GM04503 (cell line): ENCODE measurements at regions not wholly inside any gene's neighbourhood (a gene's known extent, or its start where the extent isn't known, plus 50 kb on each side); places are given as distances from the start of the nearest gene placed in this dataset.
"Not testable (repeated sequence)": the region's sequence is repeated elsewhere in the genome, so short reads cannot be mapped to it uniquely, and the experiment has no call there.

Source experiments
- DNase-seq: peaks from one replicate; pipeline ENCODE4 v3.0.0-alpha.2; 2012; ENCODE audit warnings: low read depth

DNA sequence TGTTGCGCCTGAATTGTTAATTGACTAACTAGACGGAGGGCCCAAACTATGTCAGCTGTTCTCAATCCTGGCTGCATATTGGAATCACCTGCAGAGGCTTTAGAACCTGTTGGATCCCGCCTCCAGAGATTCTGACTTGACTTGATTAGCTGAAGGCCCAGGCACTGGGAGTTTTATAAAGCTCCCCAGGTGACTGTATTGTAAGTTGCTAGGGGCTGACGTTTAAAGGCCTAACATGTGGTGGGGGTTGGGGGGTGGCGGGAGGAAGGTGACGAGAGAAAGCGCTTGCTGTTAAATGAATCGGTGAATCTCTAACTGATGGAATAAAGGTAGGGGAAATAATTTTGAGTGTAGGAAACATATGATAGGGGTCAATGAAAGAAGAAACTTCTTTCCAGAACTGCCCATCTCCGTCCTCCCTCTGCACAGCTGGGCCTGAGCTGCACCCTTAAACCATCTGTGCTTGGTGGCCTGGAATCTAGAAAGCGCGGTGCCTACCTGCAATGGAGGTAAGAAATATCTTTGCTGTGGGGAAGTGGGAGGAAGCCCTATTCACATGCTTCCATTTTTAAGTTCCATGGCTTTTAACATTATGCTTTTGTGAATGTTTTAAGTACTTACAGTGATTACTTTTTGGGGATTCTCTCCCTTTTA is 225.0 kb upstream of the FAM3C start:
- no peak for DNase-seq

DNA sequence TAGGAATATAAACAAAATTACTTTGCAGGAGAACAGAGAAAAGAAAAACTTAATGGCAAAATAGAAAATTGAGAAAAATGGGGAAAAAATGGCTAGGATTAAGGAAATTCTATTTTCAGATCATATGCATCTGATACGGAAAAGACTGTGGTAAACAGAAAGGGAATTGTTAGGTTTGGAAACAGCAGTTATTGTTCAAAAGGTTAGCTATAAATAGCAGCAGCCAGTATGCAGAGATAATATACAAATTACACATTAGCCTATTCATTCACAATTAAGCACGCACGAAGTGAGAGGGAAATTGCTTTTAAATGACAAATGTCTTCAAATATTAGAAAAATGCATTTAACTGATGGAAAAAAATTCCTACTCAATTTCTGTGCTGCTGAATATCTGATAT is 224.1 kb upstream of the FAM3C start:
- DNase-seq, result no peak

DNA sequence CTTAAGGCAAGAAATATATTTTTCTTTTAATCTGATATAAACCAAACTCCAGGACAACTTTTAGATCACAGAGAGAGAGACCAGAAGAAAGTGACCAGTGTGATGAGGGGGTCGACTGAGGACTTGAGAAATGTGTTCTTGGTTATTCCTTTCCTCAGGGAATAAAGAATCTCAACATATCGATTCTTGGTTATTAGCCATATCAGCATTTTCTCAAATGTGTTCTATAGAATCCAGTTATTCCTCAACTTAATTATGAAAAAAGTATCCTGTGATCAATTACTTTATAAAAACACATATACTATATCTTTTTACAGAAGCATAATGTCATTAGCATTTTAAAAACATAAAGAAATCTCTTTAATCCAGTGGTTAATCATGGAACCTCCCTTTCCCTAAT is 222.1 kb upstream of the FAM3C start:
- DNase-seq, result no peak

DNA sequence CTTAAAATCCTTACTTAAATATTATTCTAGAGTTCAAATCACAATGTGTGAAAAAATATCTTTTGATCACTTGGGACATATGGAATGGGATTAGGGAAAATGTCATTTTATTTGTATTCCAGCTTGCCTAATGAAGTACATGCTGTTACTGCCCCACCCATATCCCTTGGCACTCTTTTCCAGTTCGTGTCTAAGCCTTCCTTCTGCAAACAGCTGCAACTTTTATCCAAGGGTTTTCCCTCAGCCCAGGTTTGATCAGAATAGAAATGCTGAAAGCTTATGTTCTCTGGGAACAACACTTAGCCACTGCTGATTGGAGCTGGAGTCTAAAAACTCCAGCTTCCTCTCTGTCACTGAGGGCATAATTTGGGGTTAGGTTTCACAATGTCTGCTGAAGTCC is 214.1 kb upstream of the FAM3C start:
- DNase-seq, result no peak

DNA sequence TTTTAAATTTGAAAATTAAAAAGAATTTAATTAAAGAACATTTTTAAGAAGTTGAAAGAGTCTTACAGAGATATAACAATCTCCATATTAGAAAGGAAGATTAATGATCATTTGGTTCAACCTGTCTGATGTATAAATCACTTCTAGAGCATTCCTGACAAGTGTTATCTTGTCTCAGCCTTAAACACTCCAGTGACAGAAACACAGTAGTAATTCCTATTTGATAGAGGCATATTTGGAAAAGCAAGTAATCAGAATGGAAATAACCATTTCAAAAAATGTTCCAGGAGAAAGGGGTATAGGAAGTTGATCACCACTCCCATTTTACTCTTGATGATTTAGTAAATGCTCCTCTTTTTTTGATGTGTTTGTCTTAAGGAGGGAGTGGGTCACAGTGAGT is 213.1 kb upstream of the FAM3C start:
- no peak for DNase-seq

DNA sequence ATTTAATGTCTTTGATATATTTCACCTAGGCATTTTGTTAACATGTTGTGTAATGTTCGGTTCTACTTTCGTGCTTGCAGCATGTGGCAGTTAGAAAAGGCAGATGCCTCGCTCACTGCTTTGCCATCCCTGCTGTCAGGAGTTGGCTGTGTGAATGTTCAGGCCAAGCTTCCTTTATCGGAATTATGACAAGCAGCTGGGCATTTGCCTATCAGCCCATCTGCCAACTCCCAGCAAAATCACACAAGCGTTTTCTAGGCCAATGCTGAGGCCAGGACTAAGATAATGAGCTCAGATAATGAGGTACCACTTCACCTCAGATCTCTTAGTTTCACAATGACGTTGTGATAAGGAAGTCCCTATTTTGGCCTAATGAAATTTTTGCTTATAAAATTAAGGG is 212.7 kb upstream of the FAM3C start:
- DNase-seq, result no peak

DNA sequence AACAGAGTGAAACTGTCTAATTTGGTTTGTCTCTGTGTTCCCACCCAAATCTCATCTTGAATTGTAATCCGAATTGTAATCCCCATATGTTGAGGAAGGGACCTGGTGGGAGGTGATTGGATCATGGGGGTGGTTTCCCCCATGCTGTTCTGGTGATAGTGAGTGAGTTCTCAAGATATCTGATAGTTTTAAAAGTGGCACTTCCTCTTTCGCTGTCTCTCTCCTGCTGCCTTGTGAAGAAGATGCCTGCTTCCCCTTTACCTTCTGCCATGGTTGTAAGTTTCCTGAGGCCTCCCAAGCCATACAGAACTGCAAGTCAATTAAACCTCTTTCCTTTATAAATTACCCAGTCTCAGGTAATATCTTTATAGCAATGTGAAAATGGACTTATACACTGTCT is 212.1 kb upstream of the FAM3C start:
- DNase-seq, result not testable (repeated sequence)

DNA sequence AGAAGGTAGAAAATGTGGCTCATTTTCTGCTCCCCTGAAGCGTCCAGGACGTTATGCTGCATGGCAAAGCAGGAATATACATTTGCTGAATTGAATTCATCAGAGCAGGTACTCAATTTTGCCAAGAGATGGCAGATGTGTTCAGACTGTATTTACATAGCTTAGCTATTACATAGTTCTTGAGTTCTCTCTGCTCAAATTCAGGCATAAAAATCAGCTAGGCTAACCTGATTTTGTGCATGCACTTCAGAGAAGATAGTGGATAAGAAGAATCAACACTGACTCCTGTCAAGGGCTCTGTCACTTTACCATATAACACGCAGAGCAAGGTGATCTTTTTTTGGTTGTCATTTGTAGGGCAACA is 209.2 kb upstream of the FAM3C start:
- DNase-seq, result no peak

DNA sequence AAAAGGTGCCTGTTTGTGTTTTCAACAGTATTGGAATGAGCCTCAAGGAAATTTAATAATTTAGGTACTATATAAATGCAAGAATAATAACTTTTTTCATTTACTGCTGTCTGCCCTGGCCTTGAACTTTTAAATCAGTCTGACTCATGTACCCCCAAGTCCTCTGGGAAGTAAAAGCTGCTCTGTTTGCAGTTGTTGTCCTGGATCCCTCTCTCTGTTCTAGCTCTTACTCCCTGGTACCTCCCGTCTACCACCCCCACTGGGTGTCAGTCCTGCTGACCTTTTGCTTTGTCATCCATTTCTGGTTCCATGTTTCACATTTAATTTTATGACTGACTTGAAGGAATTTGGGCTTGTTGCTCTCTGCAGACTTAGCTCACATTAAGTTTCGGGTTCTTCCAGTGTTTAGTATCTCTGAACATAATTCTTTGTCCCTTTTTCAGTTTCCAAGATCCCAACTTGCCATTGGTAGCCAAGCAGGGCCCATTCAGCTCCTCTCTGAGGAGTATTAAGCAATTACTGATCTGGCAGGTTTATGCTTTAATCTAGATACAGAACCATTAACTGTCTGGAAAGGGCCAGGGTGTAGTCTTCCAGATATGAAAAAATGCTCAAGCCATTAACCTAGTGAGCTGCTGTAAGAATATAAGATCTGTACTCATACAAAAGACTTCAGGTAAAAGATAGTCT is 208.7 kb upstream of the FAM3C start:
- no peak for DNase-seq

DNA sequence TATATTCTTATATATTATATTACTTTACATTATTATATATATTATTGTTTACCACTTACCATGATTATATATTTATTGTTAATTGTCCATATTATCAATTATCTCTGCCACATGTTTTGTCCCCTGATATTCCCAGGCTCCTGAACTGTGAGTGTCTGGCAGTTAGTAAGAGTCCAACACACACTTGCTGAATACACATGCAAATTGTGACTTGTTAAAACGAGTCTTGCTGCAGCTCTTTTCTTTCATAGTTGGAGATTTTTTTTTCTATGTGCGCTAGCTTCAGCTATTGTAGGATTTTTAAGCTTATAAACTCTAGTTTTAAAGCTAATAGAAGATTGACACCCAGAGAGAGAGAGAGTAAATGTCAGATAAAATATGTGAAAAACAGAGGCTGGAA is 207.8 kb upstream of the FAM3C start:
- no peak for DNase-seq

DNA sequence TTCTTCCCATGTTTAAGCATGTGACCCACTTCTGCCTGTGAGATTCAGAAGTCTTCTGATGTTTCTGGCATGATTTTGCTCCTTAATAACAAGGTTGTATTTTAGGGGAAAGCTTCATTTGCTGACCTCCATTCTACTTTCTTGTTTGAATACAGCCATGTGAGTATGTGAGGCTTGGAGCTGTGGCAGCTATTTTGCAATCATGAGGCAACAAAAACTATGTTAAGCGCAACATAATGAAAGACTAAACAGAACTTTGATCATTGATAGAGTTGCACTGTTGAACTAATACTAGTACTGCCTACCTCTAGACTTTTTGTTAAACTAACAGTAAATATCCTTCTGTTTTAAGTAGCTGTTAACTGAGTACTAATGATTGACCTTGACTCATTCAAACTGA is 203.8 kb upstream of the FAM3C start:
- no peak for DNase-seq

DNA sequence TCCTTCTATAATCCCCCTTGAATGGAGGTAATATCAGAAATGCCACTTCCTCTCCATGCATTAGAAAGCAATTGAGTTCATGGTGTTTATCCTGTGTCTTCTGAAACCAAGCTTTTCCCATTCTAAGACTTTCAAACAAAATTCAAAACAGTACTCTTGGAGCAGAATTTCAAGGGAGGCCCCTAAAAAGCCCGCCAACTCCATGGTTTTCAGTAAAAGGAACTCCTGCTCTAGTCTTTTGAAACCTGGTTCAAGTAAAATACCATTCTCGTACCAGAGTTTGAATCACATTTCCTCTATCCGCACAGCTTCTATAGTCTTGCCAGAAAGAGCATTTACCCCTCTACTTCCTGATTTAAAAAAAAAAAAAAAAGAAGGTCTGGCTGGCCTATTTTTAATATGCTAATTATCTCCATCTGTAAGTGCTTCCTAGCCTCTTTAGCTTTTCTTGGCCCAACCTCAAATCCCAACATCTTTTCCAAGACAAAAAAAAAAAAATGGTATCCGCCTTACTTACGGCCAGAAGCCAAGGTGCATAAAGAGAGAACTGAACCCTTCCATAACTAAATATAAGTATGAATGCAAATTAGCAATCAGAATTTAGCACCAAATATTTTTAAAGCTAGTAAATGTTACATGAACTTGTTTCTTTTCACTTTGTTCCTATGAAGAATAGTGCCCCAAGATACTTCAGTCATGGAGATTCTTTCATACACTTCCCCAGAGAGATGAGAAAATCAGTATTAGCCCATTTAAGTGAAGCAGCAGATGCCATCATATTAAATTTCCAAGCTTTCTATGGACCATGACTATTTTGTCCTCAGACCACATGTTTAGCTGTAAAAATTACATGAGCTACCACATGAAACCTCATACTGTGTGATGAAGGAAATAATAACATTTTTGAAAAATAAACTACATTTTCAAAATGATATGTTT is 199.9 kb upstream of the FAM3C start:
- DNase-seq, result no peak

DNA sequence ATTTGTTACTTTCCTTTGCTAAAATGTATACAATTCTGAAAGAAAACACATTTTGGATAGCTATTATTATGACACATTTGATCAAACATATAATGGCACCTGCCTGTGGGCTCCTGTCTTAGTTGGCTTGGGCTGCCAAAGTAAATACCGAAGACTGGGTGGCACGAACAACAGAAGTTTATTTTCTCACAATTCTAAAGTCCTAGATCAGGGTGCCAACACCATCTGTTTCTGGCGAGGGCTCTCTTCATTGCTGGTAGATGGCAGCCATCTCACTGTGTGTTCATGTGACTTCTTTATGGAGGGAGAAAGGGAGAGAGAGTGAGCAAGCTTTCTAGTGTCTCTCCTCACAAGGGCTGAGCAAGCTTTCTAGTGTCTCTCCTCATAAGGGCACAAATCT is 195.8 kb upstream of the FAM3C start:
- DNase-seq, result no peak

DNA sequence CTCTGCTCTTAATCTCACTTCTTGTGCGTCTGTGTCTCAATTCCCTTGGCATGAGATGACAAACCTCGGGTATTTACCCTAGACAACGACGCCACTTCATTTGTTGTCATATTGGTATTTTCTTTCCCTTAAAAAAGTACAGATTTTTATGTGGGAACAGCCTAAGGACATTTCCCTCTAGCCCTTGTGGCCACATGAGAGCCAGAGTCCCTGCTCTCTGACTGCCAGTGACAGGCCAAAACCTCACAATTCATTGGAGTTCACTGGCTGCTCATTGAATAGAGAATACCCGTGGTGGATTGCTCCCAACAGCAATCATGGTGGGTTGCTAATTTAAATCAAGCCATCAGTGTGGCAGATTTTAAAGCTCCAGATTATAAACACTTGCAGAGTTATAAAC is 191.3 kb upstream of the FAM3C start:
- DNase-seq, result no peak

DNA sequence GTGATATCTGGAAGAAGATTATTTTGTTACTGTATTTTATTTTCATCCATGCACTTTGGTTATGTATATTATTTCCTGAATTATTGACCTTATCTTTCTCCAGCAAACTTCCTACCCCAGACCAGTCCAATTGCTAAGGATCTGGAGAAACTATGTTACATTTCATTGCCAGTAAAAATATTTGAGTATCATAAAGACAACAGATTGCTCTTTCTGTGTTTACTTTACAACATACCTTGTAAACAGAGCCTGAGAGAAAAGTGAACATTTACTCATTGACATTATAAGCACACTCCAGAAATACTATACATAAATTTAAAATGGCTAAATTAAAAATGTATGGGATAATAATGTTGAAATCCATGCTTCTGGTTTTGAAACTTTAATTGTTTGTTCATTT is 186.2 kb upstream of the FAM3C start:
- no peak for DNase-seq

DNA sequence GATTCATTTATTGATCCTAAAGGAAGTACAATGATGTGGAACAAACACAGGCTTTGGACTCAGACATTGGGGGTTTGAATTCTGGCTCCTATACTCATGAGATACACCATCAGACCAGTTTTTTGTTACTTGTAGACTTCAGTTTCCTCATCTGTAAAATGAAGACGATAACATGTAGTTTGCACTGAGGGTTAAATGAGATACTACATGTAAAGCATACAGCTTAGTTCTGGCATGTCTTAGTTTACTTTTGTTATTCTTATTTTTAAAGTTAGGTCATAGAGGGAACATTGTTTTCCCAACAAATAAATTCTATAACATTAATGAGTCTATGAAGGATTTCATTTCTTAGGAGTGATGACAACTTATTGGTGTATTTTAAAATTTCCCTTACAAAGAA is 183.5 kb upstream of the FAM3C start:
- DNase-seq, result no peak

DNA sequence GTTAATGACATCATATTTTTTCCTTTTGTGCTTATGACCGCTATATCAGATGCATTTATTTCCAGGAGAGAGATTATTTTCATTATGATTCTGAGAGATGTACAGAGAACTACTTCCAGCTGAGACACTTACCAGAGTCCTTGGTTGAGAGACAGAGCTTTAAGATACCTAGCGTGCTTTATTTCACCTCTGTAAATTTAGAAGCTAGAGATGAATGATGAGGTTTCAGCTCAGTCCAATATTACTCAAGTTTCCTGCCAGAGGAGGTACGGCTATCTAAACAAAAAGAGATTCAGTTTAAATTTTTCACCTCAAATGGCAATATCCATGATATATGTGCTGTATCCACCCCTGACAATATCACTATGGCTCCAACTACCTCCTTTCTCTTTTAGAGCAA is 182.6 kb upstream of the FAM3C start:
- DNase-seq, result no peak

DNA sequence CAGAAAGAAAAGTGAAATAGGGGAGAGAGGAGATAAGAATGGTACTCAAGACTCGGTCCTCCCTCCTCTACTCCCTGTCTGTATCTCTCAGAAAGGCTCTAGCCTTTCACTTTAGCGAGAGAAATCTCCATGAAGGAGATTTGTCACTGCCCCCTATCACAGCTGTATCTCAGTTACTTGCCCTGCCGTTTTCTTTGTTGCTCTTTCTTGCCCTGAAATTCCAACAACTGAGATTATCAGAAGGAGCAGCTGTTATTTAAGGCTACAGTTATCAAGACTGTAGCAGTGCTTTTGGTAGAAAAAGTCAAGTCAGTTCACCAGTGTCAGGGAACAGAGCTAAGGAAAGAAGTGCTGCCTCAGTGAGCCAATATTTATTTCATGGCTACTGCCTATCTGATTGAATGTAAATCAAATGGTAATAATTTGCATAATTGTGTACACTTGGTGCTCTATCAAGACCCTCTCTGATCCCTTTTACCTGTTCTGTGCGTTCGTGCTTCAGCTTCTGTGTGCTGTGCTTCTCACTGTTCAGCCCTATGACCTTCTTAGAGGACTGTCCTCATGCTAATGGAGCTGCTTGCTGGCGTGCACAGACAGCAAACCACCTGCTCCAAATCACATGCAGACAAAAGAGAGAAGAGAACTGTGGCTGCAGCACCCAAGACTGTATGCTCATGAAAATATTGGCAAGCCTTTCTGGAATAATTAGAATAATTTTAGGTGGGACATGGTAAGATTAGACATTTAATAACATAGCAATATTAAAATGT is 180.2 kb upstream of the FAM3C start:
- DNase-seq, result no peak

DNA sequence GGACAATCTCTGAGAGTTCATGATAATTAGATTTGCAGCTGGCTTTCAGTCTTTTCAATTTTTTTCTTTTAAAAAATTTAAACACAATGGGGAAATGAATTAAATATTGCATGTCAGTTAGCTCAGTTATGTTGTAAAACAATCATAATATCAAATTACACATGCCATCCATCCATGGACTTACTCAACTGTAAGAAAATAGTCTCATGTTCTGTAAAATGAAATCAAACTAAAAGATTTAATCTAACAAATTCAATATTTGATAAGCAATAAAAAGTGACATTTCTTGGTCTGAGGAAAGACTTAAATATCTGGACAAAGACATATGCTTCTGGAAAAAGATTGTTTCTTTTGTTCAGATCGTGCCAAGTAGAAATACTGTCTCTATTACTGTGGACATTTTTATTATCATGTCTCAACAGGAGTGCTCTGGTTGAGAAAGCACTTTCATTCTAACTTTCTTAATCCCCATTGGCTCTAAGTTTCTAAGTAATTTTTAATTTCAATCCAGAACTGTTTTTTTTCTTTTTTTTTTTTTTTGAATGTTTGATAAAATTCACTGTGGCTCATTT is 179.2 kb upstream of the FAM3C start:
- no peak for DNase-seq

DNA sequence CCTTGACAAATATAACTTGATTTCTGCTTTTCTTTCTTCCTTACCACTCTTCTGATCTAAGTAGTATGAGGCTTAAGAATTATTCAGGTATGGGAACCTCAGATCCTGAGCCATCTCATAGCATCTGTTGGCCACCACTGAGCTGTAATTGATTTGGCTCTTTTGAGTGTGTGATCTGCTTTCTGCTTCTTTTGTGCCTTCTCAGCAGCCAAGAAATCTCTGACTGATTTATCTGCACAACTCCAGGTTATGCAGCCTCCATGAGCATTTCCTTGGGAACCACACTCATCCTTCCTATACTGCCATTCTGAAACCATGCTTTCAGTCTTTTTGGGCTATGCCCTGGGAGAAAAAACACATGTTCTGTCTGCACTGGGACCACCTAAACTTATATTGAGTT is 178.0 kb upstream of the FAM3C start:
- no peak for DNase-seq

DNA sequence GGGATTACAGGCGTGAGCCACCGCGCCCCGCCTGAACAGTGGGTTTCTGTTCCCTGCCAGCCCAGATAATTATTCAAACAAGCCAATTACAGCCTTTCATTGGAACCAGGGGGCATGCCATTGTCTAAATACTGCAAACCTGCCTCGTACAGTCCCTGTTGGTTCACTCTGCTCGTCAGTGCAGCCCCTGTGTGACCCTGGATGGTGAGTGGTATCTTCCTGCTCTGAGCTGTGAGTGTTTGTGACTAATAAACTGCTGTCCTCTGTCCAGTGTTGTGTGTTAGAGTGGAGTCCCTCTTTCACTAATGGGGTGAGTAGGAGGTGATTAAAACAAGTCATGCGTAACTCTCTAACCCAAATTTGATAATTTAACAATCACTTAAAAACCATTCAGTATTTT is 176.5 kb upstream of the FAM3C start:
- no peak for DNase-seq

DNA sequence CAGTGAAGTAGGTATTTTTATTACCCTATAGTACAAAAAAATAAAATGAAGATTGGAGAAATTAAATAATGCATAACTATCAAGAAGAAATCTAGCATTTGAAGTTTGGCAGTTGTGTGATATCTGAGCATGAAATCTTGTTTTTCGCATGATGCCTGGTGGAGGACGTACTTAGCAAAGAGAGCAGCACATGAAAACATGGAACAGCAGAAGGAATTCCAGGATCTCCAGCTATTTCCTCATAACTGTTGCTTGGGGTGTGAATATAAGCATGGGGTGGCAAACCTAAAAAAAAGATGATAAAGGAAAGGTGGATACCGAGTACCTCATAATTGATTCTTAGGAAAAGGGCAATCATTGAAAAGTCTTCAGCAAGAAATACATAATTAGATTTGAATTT is 174.3 kb upstream of the FAM3C start:
- no peak for DNase-seq
